ENCODE measurements at regions not wholly inside any gene's neighbourhood (a gene's known extent, or its start where the extent isn't known, plus 50 kb on each side); places are given as distances from the start of the nearest gene placed in this dataset.

DNA sequence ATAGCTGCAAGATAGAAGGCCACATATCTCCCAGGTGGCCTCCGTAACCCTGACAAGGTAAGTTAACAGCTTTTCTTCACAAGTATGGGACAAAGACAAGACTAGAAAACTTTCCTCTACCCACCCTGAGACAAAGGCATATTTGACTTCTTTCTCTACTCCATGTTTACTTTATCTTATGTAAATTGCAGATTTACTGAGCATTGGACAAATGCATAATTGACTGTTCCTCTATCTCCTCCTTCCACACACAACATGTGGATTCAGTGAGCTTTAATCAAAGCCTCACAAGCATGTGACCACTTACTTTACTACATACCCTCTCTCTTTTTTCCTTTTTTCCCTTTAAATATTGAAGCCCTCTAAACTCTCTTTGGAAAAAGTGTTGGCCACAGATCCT, 289.1 kb upstream of the TMTC1 start:
- TF ChIP-seq JUNB (IDR thresholded peaks at IDR 0.05): no peak
- TF ChIP-seq, protein P1, sequence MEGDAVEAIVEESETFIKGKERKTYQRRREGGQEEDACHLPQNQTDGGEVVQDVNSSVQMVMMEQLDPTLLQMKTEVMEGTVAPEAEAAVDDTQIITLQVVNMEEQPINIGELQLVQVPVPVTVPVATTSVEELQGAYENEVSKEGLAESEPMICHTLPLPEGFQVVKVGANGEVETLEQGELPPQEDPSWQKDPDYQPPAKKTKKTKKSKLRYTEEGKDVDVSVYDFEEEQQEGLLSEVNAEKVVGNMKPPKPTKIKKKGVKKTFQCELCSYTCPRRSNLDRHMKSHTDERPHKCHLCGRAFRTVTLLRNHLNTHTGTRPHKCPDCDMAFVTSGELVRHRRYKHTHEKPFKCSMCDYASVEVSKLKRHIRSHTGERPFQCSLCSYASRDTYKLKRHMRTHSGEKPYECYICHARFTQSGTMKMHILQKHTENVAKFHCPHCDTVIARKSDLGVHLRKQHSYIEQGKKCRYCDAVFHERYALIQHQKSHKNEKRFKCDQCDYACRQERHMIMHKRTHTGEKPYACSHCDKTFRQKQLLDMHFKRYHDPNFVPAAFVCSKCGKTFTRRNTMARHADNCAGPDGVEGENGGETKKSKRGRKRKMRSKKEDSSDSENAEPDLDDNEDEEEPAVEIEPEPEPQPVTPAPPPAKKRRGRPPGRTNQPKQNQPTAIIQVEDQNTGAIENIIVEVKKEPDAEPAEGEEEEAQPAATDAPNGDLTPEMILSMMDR (IDR thresholded peaks at IDR 0.05): no peak

All from A549 (cell line).